Glutamatergic neuron (in vitro differentiated cells): ENCODE measurements at regions not wholly inside any gene's neighbourhood (a gene's known extent, or its start where the extent isn't known, plus 50 kb on each side); places are given as distances from the start of the nearest gene placed in this dataset.

Source experiments
- DNase-seq: peaks from one replicate; pipeline ENCODE4 v3.0.0; 2022
- H3K27ac Mint-ChIP-seq: one replicate; pipeline ENCODE4 v1.8.0; 2020; ENCODE audit warnings: mild to moderate bottlenecking, mixed read lengths, inconsistent platforms; ENCODE audit not compliant: unreplicated experiment
- H3K27me3 Mint-ChIP-seq: one replicate; pipeline ENCODE4 v1.8.0; 2020; ENCODE audit warnings: mild to moderate bottlenecking, moderate library complexity, mixed read lengths, inconsistent platforms; ENCODE audit not compliant: unreplicated experiment
- H3K36me3 Mint-ChIP-seq: one replicate; pipeline ENCODE4 v1.8.0; 2020; ENCODE audit warnings: mild to moderate bottlenecking, mixed read lengths, inconsistent platforms; ENCODE audit not compliant: unreplicated experiment
- H3K4me1 Mint-ChIP-seq: one replicate; pipeline ENCODE4 v1.8.0; 2020; ENCODE audit warnings: mild to moderate bottlenecking, low read depth, mixed read lengths, inconsistent platforms; ENCODE audit not compliant: unreplicated experiment
- H3K4me3 Mint-ChIP-seq: one replicate; pipeline ENCODE4 v1.8.0; 2020; ENCODE audit warnings: mild to moderate bottlenecking, mixed read lengths, inconsistent platforms; ENCODE audit not compliant: unreplicated experiment
- H3K9me3 Mint-ChIP-seq: one replicate; pipeline ENCODE4 v1.8.0; 2020; ENCODE audit warnings: mild to moderate bottlenecking, moderate library complexity, mixed read lengths, inconsistent platforms; ENCODE audit not compliant: unreplicated experiment
- CTCF ChIP-seq: fragments of 200-600 bp; sonication (generic); IDR thresholded peaks from one replicate; pipeline ENCODE4 v1.5.0; 2021; ENCODE audit not compliant: partially characterized antibody, unreplicated experiment

DNA sequence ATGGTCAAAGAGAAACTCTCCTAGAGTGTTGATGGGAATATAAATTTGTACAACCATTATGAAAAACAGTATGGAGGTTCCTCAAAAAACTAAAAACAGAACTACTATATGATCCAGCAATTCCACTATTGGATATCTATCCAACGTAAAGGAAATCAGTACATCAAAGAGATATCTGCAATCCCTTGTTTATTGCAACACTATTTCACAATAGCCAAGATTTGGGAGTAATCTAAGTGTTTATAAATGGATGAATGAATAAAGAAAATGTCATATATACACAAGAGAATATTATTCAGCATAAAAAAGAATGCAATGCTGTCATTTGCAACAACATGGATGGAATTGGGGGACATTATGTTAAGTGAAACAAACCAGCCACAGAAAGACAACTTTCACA lies 1118.1 kb upstream of the PRKX start:
- DNase-seq = no peak
- Mint-ChIP-seq H3K4me3 (no peak overlapping the region), H3K9me3 (peaks cover 2% of the 10 kb centered on the region), H3K4me1 (no peaks in the 10 kb centered on the region), H3K36me3 (no peaks in the 10 kb centered on the region), H3K27me3 (no peaks in the 10 kb centered on the region), H3K27ac (no peak overlapping the region)
- no peak for TF ChIP-seq CTCF

DNA sequence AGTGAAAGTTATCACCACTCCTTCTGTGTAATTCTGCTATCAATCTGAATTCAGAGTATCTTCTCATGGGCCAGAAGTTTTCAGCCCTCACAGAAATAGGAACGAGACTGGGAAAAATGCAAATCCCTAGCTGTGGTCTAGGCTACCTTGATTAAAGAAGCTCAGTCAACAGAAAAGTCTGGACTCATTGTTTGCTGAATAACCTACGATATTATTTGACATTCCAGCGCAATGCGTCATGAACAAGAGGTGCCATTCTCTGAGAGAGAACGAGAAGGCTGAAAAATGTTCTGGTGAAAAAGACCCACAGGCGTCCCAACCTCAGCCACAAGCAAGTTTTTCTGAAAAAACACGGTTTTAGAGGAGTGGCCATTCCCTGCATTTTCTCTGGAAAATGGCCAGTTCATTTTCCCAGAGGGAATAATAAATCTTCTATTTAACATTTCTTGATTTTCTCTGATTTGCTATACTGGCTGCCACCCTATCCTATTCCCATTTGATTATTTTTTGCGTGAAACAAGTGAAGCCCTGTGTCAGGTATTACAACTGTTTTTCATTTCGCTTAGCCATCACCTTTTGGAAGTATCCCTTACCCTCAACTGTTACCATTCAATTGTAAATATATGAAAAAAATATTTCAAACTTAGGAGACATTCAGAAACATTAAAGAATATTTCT lies 1117.6 kb upstream of the PRKX start:
- Mint-ChIP-seq H3K36me3 (no peaks in the 10 kb centered on the region), H3K4me3 (no peak overlapping the region), H3K27me3 (no peaks in the 10 kb centered on the region), H3K27ac (no peak overlapping the region), H3K9me3 (peaks cover 2% of the 10 kb centered on the region), H3K4me1 (no peaks in the 10 kb centered on the region)
- no peak for DNase-seq
- TF ChIP-seq CTCF = no peak

DNA sequence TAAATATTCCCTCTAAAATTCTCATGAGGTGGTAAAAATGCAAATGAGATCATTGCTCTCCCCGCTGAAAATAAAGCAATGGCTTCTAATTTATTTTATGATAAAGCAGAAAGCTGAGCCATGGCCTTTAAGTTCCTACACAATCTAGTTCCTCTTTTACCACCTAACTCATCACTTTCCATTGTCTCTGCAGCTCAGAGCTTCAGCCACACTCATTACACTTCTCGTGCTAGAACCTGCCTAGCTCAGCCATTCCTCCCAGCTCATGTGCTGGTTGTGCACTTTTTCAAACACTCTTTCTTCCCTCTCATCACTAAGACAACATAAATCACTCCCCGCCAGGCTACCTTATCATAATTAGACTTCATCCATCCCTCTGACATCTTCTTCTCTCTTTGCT lies 1112.1 kb upstream of the PRKX start:
- Mint-ChIP-seq H3K9me3 (no peaks in the 10 kb centered on the region), H3K27ac (no peak overlapping the region), H3K4me1 (no peaks in the 10 kb centered on the region), H3K36me3 (no peaks in the 10 kb centered on the region), H3K4me3 (no peak overlapping the region), H3K27me3 (no peaks in the 10 kb centered on the region)
- DNase-seq = no peak
- TF ChIP-seq CTCF = no peak

- Mint-ChIP-seq H3K4me1 (no peaks in the 10 kb centered on the region), H3K9me3 (no peaks in the 10 kb centered on the region), H3K4me3 (no peak overlapping the region), H3K27ac (no peak overlapping the region), H3K27me3 (no peaks in the 10 kb centered on the region), H3K36me3 (no peaks in the 10 kb centered on the region)
- TF ChIP-seq CTCF = no peak
- DNase-seq = no peak
Observed at GRCh38 chrX:4809571-4809970, 1096.1 kb upstream of the PRKX start.

GRCh38 chrX:4805502-4805901 lies 1092.1 kb upstream of the PRKX start:
- DNase-seq = no peak
- H3K27me3 Mint-ChIP-seq = no peaks in the 10 kb centered on the region
- no peaks in the 10 kb centered on the region for H3K9me3 Mint-ChIP-seq
- no peaks in the 10 kb centered on the region for H3K4me1 Mint-ChIP-seq
- H3K4me3 Mint-ChIP-seq = no peak overlapping the region
- no peak overlapping the region for H3K27ac Mint-ChIP-seq
- no peak for TF ChIP-seq CTCF
- H3K36me3 Mint-ChIP-seq = no peaks in the 10 kb centered on the region
